HuH-7.5 (cell line): ENCODE measurements at regions not wholly inside any gene's neighbourhood (a gene's known extent, or its start where the extent isn't known, plus 50 kb on each side); places are given as distances from the start of the nearest gene placed in this dataset.
"Not testable (repeated sequence)": the region's sequence is repeated elsewhere in the genome, so short reads cannot be mapped to it uniquely, and the experiment has no call there.

Experiments used
- DNase-seq: peaks from one replicate; pipeline ENCODE4 v3.0.0; 2011; ENCODE audit warnings: low spot score

GRCh38 chr14:101616202-101616601 is 54.9 kb downstream of the DIO3 start:
- DNase-seq: no peak

- no peak for DNase-seq
Measured at GRCh38 chr14:101619484-101619883, 58.2 kb downstream of the DIO3 start.

GRCh38 chr14:101620031-101620788 is 58.9 kb downstream of the DIO3 start:
- DNase-seq: no peak

- DNase-seq: no peak
Measured at GRCh38 chr14:101620821-101621785, 59.8 kb downstream of the DIO3 start.

- DNase-seq: no peak
Measured at GRCh38 chr14:101622251-101623076, 61.2 kb downstream of the DIO3 start.

- DNase-seq: no peak
Measured at GRCh38 chr14:101623077-101623372, 61.7 kb downstream of the DIO3 start.

- no peak for DNase-seq
Measured at GRCh38 chr14:101623685-101624444, 62.6 kb downstream of the DIO3 start.

GRCh38 chr14:101624536-101624935 is 63.2 kb downstream of the DIO3 start:
- no peak for DNase-seq

GRCh38 chr14:101625336-101626097 is 64.2 kb downstream of the DIO3 start:
- DNase-seq: no peak

- no peak for DNase-seq
Measured at GRCh38 chr14:101626331-101626730, 65.0 kb downstream of the DIO3 start.

GRCh38 chr14:101627915-101628262 is 66.6 kb downstream of the DIO3 start:
- no peak for DNase-seq

- peak; percentile 80 for DNase-seq
Measured at GRCh38 chr14:101628471-101628966, 67.2 kb downstream of the DIO3 start.

GRCh38 chr14:101628975-101629374 is 67.7 kb downstream of the DIO3 start:
- DNase-seq: no peak

GRCh38 chr14:101630056-101630965 is 69.0 kb downstream of the DIO3 start:
- DNase-seq: no peak

GRCh38 chr14:101631199-101631598 is 69.9 kb downstream of the DIO3 start:
- DNase-seq: no peak

GRCh38 chr14:101631970-101632369 is 70.7 kb downstream of the DIO3 start:
- DNase-seq: not testable (repeated sequence)

- DNase-seq: no peak
Measured at GRCh38 chr14:101632520-101632919, 71.2 kb downstream of the DIO3 start.

GRCh38 chr14:101633276-101633675 is 72.0 kb downstream of the DIO3 start:
- no peak for DNase-seq

GRCh38 chr14:101634202-101634849 is 73.0 kb downstream of the DIO3 start:
- no peak for DNase-seq
